HG02885 (cell line): ENCODE measurements at regions not wholly inside any gene's neighbourhood (a gene's known extent, or its start where the extent isn't known, plus 50 kb on each side); places are given as distances from the start of the nearest gene placed in this dataset.
"Not testable (repeated sequence)": the region's sequence is repeated elsewhere in the genome, so short reads cannot be mapped to it uniquely, and the experiment has no call there.

ENCODE experiments used
- ATAC-seq: cut with Tn5 transposase; IDR thresholded peaks from one replicate; pipeline ENCODE4 v1.9.1; 2021; ENCODE audit warnings: mild to moderate bottlenecking; ENCODE audit not compliant: unreplicated experiment, poor library complexity

DNA sequence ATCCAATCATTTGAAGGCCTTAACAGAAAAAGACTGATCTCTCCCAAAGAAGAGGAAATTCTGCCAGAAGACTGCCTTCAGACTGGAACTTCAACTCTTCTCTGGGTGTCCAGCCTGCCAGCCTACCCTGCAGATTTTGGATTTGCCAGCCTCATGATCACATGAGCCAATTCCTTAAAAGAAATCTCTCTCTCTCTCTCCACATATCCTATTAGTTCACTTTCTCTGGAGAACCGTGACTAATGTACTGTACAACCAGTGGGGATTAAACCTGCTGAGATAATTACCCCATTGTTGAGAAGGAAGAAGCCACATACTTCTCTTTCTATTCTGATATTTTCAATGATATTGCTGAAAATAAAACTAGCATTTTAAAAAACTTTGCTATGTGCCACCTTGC is 711.3 kb upstream of the AMOT start:
- ATAC-seq: no peak

DNA sequence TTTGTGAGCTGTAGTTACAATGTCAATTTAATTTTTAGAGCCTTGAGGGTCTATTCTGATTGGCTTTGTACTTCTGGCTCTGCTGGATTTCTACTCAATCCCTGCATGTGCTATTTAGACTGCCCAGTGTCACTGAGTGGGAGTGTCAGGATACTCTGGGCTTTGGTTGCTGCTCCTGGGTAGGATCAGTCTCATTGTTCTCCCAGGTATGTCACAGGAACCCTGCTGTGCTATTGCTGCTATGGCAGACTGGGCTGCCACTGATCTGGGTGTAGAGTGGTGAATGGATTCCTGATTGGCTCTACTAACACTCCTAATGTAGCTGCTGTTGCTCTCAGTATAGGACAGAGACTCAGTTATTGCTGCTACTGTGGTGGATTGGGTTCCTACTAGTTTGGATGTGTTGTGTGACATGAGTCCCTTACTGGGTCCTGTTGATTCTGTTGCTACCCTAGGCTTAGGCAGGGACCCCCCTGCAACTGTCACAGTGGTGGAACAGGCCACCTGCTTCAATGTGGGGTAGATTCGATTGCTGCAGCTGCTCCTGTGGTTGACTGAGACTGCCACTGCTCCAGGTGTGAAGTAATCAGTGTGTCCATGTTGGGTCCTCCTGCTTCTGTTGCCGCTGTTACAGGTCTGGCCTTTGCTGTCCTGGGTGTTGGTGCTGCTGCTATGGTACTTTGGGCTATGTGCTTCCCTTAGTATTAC is 707.8 kb upstream of the AMOT start:
- ATAC-seq: no peak

DNA sequence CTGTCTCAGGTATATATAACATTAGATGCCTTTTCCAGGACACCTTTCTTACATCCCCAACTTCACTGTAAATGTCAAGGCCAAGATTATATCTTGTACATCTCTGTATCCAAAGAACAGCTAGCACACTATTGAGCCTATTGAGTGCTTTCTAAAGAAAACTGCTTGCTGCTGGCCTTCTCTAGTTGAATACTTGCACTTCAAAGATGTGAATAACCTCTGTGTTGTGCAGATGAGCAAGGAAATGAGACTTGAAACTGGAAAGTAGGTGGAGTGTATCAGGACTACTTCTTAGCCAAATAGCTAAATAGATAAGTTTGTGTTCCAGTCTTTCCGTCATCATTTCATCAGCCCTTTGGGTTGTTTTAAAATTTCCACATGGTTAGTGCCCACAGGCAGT is 704.4 kb upstream of the AMOT start:
- no peak for ATAC-seq

DNA sequence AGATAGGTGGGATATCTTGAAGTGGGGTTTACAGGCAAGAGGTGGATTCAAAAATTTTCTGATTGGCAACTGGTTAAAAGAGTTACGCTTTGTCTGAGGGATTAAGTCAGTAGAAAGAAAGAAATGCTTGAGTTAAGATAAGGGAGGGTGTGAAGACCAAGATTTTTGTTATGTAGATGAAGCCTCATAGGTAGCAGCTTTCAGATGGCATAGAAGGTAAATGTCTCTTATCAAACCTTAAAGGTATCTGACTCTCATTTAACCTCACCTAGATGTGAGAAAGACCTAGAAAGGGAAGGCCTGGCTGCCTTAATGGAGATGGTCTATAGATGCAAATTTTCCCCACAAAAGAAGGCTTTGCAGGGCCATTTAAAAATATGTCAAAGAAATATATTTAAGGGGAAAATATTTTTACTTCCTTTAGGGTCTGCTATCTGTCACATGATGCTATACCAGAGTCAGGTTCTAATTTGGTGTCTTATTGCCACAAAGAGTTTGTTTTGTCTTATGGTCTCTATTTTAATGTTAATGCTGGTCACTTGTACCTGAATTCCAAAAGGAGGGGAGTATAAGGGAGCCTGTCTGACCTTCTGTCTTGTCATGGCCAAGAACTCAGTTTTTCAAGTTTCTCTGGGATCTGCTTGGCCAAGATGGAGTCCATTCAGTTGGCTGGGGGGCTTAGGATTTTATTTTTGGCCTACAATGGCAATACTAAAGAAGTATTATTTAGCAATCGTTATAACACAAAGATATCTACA is 699.1 kb upstream of the AMOT start:
- ATAC-seq: no peak

DNA sequence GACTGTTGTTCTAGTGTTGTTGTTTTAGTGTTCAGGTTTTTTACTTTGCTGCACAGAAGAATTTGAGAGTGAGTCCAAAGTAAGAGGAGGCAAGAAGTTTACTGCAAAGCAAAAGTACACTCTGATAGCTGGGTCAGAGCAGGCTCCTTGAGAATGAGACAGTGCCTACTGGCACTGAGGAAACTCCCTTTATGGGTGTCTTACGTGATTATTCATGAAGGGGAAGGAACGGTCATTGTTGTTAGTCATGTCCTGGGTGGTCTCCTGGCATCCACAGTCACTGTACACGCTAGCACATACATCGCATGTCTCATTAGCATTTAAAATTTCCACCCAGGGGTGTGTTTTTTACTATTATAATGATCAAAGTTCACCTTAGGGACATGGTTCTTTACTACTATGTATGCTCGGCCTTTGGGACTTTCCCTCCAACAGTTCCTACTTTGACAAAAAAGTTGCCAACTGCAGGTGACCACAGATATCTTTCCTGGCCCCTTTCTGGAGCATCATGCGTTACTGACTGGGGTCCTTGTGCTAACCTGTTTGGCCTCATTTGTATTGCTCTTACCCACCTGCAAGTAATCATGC is 688.9 kb upstream of the AMOT start:
- ATAC-seq: no peak

DNA sequence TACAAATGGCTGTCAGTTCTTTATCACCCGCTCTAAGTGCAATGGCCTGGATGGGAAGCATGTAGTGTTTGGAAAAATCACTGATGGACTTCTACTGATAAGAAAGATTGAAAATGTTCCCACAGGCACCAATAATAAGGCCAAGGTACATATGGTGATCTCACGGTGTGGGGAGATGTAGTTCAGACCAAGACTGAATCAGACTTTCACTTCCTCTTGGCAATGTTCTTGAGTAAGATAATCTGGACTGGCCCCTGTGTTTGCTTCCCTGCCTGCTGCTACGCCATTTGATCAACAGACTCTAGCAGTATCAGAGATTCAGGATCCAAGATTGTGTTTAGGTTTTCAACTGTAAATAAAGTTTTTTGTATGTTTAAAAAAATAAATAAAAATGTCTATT is 682.2 kb upstream of the AMOT start:
- peak; percentile 92 for ATAC-seq

DNA sequence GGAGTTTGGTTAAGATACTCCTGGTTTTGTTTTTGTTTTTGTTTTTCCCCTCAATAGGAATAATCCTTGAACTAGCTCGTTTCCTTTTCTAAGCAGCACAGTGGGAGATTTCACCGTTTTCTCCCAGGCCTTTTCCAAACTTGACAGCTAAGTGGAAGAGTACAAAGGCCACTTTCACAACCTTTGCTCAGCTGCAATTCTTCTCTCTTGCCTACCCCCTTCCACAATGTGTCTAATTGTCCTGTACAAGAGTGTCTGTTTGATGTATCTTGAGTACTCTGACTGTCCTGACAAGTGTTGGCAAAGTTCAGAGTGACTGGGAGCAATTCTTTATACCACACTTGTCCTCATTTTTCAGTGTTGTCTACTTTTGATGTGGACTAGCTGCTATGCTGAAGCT is 674.3 kb upstream of the AMOT start:
- no peak for ATAC-seq

DNA sequence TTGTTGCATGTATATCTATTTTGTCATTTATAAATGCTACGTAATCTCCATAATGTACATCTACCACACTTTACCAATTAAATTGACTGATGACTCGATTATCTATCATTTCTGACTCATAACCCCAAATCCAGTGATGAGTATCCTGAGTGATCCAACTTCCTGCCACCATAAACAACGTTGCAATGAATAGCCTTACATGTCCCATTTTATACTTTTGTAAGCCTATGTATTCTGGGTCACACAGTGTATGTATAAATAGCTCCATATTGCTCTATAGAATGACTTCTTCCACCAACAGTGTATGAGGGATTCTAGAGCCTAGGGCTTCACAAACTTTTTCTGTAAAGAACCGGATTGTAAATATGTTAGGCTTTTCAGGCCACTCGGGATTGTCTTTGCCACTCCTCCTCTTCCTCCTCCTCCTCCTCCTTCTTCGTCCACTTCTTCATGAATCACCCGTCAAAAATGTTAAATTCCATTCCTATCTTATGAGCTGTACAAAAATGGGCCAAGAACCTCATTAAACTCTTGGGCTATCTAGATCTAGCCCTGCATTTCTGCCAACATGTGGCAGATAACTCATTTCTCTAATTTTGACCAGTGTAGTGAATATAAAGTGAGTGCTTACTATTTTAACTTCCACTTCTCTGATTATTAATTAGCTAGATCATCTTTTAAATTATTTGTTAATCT is 672.2 kb upstream of the AMOT start:
- ATAC-seq: no peak

DNA sequence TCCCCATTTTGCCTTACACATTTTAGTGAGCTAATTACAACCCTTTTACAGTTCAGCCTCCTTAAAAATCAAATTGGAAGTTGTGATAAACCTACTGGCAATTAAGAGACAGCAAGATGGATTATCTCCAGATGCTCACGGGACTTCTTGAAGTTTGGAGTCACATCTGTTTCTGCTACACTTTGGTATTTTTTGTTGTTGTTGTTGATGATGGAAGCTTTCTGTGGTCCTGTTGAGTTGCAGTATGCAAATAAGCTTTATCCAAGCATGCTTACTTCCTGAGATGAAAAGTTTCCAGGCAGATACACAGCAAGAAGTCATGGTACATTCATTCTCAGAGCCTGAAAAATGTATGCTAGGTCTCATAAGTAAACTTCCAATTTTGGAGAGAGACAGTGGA is 670.0 kb upstream of the AMOT start:
- no peak for ATAC-seq

DNA sequence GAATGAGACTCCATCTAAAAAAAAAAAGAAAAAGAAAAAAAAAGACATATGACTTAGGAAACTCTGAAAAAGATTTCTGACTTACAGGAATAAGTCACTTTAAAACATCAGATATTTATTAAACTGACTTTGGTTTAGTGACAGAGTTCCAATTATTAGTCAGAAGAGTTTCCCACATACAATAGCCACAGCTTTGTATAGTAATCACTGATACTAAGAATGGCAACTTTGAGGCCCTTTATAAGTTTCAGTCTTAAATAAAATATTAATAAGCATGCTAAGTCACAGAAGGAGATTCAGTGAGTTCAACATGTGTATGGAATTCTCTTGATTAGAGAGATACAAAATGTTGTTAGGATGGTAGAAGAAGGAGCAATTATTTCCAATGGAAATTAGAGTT is 652.3 kb upstream of the AMOT start:
- ATAC-seq: no peak

DNA sequence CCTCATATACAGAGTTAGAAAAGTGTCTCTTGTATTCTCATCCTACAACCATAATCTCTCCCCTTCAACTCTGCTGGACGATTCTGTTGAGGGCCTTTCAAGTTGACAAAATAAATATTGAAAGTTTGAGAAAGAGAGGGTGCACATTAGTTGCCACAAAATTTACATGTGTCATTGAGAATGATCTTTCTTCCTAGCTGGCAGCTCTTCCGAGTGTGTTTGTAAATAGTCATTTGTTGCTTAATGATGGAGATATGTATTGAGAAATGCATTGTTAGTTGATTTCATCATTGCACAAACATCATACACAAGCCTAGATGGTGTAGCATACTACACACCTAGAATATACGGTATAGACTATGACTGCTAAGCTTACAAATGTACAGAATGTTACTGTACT is 632.8 kb upstream of the AMOT start:
- ATAC-seq: no peak

DNA sequence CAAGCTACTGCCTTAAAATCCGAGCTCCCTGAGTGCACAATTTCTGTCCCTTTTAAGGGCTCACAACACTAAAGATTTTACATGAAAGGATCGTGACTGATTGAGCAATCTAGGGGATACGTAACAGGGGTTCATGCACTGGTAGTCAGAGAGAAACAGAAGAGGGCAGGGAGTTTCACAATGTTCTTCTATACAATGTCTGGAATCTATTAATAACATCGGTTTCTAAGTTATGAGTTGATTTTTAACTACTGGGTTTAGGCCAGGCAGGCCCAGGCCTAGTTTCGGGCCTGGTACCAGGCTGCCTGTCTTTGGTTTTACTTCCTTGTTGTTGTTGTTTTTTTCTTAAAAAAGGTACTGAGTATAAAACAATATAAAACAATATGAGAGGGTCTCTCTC is 632.4 kb upstream of the AMOT start:
- not testable (repeated sequence) for ATAC-seq

DNA sequence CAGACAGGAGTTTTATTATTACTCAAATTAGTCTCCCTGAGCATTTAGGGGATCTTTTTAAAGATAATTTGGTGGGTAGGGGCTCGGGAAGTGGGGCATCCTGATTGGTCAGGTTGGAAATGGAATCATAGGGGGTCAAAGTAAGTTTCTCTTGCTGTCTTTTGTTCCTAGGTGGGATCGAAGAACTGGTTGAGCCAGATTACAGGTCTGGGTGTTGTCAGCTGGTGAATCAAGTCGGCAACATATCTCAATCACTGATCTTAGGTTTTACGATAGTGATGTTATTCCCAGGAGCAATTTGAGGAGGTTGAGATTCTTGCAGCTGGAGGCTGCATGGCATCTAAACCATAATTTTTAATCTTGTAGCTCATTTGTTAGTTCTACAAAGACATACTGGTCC is 629.5 kb upstream of the AMOT start:
- ATAC-seq: no peak

DNA sequence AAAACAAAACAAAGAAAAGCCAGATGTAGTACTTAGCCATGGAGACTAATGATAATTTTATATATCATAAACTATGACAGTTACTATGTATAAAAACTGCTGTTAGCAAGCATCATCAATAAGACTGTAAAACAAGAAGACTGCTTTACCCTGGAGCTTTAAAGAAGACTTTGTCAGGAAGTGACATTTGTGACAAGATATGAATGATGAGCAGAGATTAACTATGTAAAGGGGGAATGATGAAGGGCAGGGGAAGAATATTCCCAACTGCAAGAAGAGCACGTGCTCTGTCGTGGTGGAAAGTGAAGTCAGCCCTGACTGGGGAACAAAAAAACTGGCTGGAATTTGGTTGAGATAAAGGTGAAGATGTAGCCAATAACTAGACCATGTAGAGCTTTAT is 617.1 kb upstream of the AMOT start:
- no peak for ATAC-seq

DNA sequence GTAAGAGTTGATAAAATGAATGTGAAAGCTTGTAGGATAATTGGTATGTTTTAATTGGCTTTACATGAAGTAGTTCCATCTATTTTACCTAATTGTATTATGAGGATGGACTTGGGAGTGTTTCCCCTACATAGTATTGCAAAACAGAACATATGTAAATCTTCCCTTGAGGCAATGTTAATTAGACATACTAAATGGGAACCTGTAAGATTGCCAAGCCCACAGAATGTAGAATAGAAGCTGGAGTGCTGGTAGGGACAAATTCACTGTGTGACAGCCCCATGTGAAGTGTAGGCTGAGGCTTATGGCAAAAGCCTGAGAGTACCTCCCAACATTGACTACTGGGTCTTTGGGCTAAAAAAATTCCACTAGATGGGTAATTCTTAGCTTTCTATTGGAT is 615.0 kb upstream of the AMOT start:
- no peak for ATAC-seq

DNA sequence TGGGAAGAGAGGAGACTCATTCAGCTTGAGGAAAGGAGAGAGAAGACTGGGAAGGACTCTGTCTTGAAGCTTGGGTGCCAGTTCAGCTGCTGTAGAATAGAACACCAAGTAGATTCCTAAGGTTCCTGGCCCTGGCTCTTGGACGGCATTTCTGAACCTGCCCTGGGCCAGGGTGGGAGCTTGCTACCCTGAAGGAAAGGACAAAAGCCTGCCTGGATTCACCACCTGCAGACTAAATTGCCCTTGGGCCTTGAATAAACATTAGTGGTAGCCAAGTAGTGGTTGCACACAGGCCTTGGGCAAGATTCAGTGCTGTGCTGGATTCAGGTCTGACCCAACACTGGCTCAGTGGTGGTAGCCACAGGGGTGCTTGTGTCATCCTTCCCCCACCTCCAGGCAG is 588.4 kb upstream of the AMOT start:
- no peak for ATAC-seq

DNA sequence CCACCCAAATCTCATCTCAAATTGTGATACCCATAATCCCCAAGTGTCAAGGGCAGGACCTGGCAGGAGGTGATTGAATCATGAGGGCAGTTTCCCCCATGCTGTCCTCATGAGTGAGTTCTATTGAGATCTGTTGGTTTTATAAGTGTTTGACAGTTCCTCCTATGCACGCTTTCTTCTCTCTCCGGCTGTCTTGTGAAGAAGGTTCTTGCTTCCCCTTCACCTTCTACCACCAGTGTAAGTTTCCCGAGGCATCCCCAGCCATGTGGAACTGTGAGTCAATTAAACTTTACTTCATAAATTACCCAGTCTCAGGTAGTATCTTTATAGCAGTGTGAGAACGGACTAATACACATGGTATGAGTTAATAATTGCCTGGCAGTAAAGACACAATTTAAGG is 581.7 kb upstream of the AMOT start:
- no peak for ATAC-seq

DNA sequence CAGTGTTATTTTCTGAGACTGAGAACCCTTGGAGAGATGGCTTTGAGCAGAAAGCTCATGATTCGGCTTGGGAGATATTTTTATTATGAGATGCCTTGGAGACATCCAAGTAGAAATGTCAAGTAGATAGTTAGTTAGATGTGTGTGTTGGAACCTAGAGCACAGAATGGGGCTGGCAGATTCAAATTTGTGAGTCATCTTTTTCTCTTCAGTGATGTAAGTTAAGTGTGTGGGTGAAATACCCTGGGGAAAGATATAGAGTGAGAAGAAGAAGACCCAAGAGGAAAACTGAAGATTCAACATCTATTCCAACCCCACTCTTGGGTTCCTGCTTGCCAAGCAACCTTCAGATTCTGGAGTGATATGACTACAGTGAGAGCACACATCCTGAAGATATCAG is 580.8 kb upstream of the AMOT start:
- no peak for ATAC-seq

DNA sequence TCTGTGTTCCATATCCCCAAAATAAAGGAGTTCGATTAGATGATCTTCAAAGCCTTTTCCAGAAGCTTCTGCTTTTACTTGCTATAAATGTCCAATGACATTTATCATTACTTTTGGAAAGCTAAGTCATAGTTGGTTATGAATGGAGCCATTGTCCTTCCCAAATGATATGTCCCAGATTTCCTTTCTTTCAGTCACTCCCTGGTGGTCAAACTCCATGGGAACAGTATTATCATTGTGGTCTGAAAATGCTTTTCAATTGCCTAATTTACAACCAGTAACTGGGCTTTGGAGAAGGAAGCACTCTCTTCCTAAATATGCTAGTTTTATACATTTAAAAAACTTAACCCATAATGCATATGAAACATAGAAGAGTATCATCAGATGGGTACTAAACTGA is 571.5 kb upstream of the AMOT start:
- ATAC-seq: no peak

DNA sequence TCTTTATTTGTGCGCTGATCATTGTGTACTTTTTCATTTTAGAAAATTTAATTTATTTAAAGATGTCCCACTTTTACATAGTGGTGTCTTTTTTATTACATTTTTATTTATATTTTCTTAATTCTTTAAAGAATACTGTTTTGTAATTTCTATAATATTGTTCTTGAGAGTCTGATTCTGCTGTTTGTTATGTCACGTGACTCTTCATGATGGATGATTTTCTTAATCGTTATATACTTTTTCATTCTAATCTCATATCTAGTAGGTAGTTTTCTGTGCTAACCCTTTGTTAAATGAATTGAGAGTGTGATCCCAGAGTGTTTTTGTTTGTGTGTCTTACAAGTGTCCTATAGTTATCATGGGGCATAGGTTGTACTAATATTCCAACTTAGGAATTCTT is 568.2 kb upstream of the AMOT start:
- ATAC-seq: no peak

DNA sequence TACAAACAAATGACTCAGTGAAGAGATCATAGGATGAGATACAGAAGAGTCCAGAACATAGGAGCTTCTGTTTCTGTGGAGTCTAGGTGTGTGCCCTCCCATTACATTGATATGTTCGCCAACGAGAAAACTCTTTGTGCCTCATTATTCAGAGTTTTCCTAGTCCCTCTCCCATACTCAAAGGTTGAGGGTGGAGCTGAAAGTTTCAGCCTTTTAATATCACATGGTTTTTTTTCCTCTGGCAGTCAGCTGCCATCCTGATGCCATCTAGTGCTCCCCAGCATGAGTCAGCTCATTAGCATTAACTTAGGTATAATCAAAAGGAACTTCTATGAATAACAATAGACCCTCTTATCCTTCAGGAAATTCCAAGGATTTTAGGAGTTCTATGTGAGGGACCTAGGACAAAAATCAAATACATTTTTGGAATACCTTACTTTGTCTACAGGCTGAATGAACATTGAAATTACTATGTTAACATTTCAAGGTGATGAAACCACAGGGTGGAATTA is 559.6 kb upstream of the AMOT start:
- no peak for ATAC-seq
